ENCODE measurements at regions not wholly inside any gene's neighbourhood (a gene's known extent, or its start where the extent isn't known, plus 50 kb on each side); places are given as distances from the start of the nearest gene placed in this dataset.

DNA sequence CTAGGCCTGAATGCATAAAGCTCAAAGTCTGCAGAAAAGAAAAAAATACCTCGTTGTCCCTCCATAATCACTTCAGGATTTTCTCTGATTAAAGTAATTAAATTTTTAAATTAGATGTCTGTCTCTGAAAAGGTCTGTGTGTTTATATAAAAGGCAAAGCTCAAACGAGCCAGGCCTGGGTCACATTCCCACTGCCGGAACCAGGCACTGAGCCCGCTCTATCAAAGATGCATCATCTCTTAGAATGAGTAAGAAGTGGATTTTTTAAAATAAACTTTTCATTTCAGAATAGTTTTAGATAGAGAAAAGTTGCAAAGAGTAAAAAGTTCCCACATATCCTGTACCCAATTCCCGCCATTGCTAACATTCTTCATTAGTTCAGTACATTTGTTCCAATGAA, 202.1 kb upstream of the KYNU start:
- TF ChIP-seq, protein P1, sequence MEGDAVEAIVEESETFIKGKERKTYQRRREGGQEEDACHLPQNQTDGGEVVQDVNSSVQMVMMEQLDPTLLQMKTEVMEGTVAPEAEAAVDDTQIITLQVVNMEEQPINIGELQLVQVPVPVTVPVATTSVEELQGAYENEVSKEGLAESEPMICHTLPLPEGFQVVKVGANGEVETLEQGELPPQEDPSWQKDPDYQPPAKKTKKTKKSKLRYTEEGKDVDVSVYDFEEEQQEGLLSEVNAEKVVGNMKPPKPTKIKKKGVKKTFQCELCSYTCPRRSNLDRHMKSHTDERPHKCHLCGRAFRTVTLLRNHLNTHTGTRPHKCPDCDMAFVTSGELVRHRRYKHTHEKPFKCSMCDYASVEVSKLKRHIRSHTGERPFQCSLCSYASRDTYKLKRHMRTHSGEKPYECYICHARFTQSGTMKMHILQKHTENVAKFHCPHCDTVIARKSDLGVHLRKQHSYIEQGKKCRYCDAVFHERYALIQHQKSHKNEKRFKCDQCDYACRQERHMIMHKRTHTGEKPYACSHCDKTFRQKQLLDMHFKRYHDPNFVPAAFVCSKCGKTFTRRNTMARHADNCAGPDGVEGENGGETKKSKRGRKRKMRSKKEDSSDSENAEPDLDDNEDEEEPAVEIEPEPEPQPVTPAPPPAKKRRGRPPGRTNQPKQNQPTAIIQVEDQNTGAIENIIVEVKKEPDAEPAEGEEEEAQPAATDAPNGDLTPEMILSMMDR (IDR thresholded peaks at IDR 0.05) = no peak
- no peak for TF ChIP-seq EZH2 (IDR thresholded peaks at IDR 0.05; ENCODE audit: borderline replicate concordance, insufficient read depth, low read depth, low read length, poor library complexity, severe bottlenecking)

Measured in B cell (primary cell).